NCI-H187 treated with DMSO at 0.1 percent for 48 hours (cell line): ENCODE measurements at regions not wholly inside any gene's neighbourhood (a gene's known extent, or its start where the extent isn't known, plus 50 kb on each side); places are given as distances from the start of the nearest gene placed in this dataset.

Experiments
- DNase-seq: peaks from one replicate; lab custom pipeline; 2025; lab: John Stamatoyannopoulos, UW

- no peak for DNase-seq
Measured at GRCh38 chr22:34055525-34056200, 135.4 kb upstream of the LARGE1 start.

DNA sequence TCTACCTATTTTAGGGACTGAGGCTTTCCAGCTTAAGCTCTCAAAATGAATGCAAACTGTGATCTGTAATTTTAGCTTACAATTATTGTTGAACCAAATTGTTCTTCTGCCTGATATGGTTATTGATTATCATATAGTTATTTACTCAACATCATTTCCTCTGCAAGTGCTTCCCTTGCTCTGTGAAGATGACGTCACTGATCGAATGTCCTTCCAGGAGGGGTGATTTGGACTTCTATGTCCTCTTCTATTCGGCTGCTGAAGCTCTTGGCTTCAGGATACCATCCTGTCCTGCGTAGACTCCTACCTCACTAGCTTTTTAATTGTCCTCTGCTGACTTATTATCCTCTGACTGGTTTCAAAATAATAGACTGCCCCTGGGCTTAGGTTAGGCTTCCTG lies 137.4 kb upstream of the LARGE1 start:
- no peak for DNase-seq

DNA sequence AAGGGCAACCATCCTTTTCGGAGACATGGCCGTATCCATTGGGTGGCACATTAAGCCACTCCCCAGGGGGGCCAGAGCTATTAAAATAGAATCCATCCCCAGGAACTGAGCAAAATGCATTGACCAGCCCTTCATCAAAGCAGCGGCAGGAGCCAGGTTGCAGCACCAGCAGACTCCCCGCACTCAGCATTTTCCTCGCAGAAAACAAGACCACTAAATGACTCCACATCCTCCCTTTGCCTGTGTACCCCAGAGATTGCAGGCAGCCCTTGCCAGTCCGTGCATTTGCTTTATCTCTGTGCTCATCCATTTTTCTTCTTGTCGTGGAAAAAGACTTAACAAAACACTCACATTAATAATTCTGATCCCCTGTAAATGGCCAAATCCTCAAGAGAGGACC lies 144.4 kb upstream of the LARGE1 start:
- DNase-seq = no peak

GRCh38 chr22:34067031-34067430 lies 146.8 kb upstream of the LARGE1 start:
- DNase-seq = no peak

GRCh38 chr22:34068001-34068400 lies 147.7 kb upstream of the LARGE1 start:
- DNase-seq = no peak

- DNase-seq = no peak
Measured at GRCh38 chr22:34070051-34070450, 149.8 kb upstream of the LARGE1 start.

DNA sequence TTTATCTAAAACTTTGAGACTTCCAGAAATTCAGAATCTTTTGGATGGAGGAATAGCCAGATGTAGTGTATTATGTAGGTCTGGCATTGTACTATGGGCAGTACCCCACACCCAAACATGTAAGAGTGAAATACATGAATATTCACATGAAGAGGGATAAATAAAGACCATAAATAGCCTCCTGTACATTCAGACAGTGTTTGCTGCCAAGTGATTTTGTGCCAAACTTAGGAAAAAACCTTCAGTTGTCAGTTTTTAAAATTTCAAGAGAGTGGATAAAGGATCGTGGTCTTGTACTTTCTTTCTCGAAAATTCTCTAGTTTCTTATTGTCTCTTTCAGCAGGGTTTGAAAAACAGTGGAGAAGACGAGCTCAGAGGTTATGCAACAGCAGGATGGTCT lies 150.3 kb upstream of the LARGE1 start:
- no peak for DNase-seq

DNA sequence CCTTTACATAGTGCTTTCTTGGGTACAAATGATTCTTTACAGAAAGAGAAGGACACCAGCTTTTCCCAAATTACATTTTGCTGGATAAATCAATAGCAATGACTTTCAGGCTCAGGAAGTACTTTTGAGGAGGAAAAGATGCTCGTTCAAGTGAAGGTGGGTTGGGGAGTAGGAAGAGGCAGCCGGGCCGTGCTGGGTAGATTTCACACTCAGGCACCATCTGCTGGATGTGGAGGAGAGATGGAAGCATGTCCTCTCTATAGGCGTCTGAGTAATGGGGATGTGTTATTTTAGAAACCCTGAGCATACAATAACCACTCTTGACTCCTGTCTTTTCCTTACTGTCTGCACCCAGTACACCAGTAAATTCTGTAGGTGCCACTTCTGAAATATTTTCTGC lies 152.3 kb upstream of the LARGE1 start:
- no peak for DNase-seq

- no peak for DNase-seq
Measured at GRCh38 chr22:34080433-34080832, 160.2 kb upstream of the LARGE1 start.

DNA sequence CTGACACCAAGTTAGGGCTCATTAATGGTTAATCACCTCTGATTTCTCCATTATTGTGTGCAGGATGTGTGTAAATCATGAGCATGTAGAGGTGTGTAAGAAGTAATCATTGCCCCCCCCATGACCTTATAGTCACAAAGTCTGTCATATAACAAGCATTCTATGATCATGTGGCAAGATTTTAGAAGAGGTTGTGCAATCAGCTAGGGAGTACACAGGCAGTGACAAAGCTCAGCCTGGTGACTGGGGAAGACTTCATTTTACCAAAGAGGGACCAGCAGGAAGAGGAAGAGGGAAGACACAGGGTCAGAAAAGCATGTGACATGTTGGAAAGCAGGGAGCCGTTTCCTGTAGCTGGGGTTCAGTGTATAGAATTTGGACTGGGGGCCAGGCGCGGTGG lies 176.5 kb upstream of the LARGE1 start:
- DNase-seq = no peak

- DNase-seq = no peak
Measured at GRCh38 chr22:34099278-34099677, 179.0 kb upstream of the LARGE1 start.

DNA sequence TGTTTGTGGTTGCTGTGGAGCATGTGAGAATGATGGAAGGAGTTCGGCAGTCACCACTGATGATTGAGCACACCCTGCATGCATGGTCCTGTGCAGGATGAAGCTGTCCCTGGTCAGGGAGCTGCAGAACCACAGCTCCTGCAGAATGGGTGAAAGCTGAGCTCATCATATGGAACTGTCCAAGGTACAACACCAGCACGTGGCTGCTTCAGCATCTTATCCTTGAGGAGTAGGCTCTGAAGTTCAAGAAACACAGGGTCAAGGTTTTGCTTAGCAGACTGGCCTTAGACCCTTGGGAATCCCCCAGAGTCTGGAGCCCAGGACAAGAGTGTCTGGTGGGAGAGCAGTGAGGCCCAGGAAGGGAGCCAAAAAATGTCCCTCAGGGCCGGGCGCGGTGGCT lies 182.4 kb upstream of the LARGE1 start:
- DNase-seq = no peak

DNA sequence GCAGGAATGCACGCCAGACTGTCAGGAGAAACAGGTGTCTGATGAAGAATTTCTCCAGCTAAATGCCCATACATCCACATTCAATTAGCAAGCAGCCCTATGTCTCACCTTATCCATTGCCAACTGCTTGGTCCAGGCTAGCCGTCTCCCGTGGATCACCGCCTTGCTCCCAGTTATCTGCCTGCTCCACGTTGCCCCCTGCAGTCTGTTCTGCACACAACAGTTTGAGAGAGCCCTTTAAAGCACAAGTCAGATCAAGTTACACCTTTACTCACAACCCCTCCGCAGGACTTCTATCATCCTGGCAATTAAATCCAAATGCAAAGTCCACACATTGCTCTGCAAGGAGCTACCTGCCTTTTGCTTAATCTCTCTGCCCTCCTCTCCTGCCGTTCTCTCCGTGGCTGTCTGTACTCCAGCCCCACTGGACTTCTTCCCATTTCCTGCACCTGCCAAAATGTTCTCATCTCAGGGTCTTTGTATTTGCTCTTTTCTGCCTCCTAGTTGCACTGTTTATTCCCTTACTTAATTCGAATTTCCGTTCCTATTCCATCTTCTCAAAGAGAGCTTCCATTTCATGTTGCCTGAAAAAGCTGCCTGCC lies 185.3 kb upstream of the LARGE1 start:
- peak; percentile 1 for DNase-seq

GRCh38 chr22:34108168-34108567 lies 187.9 kb upstream of the LARGE1 start:
- no peak for DNase-seq

GRCh38 chr22:34111210-34111824 lies 191.0 kb upstream of the LARGE1 start:
- DNase-seq = no peak

- no peak for DNase-seq
Measured at GRCh38 chr22:34113381-34113780, 193.1 kb upstream of the LARGE1 start.

GRCh38 chr22:34114406-34114805 lies 194.1 kb upstream of the LARGE1 start:
- DNase-seq = no peak

DNA sequence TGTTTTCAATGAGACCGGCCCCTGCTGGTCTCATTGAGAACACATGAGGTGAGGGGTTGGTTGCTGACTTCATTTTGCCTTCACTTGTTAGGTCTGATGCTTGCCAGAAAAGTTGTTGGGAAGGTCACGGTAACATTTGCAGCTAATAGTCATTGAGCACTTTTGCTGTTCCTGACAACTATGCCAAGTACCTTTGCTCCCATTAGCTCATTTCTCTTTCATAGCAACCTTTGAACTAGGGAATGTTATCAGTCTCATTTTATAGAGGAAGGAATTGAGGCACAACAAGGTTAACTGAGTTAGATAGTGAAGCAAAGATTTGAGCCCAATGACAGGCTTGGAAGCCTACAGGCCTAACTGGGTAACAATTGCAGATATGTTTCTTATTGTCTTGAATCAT lies 195.4 kb upstream of the LARGE1 start:
- DNase-seq = no peak

DNA sequence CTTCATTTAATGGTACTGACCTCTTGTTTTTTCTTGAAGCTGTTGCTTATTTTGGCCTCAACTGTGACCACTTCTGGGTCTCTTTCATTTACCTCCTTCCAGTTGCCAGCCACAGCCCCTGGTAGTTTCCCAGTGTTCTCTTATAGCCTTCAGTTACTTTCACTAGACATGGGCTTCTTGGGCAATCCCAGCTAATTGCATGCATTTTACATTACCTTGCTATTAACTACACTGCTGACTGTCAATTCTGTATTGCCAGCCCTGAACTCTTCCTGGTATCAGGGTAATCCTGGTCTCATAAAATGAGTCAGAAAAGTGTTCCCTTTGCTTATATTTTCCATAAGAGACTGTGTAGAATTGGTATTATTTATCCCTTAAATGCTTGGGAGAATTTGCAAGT lies 195.8 kb upstream of the LARGE1 start:
- DNase-seq = no peak

GRCh38 chr22:34122042-34122441 lies 201.8 kb upstream of the LARGE1 start:
- no peak for DNase-seq

DNA sequence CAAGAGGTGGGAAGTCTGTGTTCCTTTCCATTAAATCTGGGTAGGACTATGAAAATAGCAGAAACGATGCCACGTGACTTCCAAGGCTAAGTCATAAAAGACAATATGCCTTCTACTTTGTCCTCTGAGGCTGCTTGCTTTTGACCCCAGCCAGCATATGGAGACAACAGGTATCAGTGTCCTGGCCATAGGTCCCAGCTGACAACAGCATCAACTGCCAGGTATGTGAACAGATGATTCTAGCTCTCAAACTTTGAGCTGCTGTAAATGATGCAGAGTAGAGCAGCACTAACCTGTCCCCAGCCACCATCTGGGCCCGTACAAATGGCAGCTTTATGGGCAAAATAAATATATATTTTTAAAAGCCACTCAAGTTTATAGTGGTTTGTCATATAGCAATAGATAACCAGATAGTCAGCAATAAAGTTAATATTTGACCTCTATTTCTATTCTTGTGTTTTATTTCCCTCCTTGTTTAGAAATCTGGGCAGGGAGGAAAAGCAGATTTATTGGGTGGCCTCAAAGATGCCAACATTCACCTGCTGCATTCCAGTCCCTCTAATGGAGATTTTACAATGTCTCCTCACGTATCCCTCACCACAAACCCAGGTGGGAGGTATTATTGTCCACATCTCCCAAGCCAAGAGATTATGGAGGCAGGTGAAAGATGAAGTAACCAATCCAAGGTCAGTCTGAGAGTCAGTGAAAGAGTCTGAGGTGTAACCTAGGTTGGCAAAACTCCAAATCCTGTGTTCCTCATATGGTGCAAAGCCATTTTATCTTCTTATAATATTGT lies 209.6 kb upstream of the LARGE1 start:
- DNase-seq = no peak

GRCh38 chr22:34135749-34136148 lies 215.5 kb upstream of the LARGE1 start:
- no peak for DNase-seq

GRCh38 chr22:34150023-34150422 lies 229.7 kb upstream of the LARGE1 start:
- DNase-seq = no peak
